BJ (cell line): ENCODE measurements at regions not wholly inside any gene's neighbourhood (a gene's known extent, or its start where the extent isn't known, plus 50 kb on each side); places are given as distances from the start of the nearest gene placed in this dataset.

Experiments
- CTCF ChIA-PET: fragments of 350-600 bp; formaldehyde crosslinking; extraction: SDS; loops from one replicate; lab custom pipeline; 2021; ENCODE audit warnings: antibody characterized with exemption, inconsistent platforms; lab: Yijun Ruan, JAX
- POLR2A ChIA-PET: fragments of 300-600 bp; sonication (Branson Sonifier 250); formaldehyde crosslinking; extraction: SDS; loops from one replicate; lab custom pipeline; 2021; ENCODE audit warnings: antibody characterized with exemption; lab: Charles Lee
- DNase-seq: peaks from one replicate; pipeline ENCODE4 v3.0.0-alpha.2; 2011; ENCODE audit warnings: low read depth
- H3K27me3 ChIP-seq: 2 replicates; pipeline ENCODE4 v1.6.0; 2011; ENCODE audit warnings: low read length; ENCODE audit not compliant: control insufficient read depth, insufficient read depth
- H3K36me3 ChIP-seq: 2 replicates; pipeline ENCODE4 v1.5.1; 2011; ENCODE audit warnings: low read length; ENCODE audit not compliant: control insufficient read depth, insufficient read depth
- H3K4me3 ChIP-seq: 2 replicates; pipeline ENCODE4 v1.5.1; 2011; ENCODE audit warnings: low read depth, mild to moderate bottlenecking, control low read depth, low read length
- TF ChIP-seq, protein P1 (sequence below): IDR thresholded peaks from 2 replicates; pipeline ENCODE4 v1.5.1; 2011; ENCODE audit warnings: low read depth, mild to moderate bottlenecking, control low read depth, inconsistent platforms, low read length, moderate library complexity; ENCODE audit not compliant: insufficient read depth

DNA sequence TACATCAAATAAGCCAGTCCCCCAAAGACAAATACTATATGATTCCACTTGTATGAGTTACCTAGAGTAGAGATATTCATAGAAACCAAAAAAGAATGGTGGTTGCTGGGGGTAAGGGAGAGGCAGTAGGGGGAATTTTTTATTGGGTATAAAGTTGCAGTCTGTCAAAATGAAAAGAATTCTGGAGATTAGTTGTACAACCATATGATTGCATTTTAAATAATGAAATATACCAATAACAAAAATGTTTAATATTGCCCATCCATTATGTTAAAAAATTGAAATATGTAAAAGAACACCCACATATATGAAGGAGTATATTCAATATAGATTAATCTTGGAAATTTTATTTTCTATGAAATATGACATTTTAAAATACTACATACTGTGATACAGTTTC, 1383.5 kb downstream of the FSCB start:
- POLR2A ChIA-PET: no interaction called here
- DNase-seq: no peak

DNA sequence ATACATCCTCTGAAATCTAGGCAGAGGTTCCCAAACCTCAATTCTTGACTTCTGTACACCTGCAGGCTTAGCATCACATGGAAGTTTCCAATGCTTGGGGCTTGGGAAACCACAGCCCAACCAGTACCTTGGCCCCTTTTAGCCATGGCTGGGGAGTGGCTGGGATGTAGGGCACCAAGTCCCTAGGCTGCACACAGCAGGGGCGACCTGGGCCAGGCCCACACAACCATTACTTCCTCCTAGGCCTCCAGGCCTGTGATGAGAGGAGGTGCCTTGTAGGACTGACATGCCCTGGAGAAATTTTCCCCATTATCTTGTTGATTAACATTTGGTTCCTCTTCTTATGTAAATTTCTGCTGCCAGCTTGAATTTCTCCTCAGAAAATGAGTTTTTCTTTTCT, 1387.4 kb downstream of the FSCB start:
- no peaks in the 10 kb centered on the region for H3K36me3 ChIP-seq
- TF ChIP-seq, protein P1, sequence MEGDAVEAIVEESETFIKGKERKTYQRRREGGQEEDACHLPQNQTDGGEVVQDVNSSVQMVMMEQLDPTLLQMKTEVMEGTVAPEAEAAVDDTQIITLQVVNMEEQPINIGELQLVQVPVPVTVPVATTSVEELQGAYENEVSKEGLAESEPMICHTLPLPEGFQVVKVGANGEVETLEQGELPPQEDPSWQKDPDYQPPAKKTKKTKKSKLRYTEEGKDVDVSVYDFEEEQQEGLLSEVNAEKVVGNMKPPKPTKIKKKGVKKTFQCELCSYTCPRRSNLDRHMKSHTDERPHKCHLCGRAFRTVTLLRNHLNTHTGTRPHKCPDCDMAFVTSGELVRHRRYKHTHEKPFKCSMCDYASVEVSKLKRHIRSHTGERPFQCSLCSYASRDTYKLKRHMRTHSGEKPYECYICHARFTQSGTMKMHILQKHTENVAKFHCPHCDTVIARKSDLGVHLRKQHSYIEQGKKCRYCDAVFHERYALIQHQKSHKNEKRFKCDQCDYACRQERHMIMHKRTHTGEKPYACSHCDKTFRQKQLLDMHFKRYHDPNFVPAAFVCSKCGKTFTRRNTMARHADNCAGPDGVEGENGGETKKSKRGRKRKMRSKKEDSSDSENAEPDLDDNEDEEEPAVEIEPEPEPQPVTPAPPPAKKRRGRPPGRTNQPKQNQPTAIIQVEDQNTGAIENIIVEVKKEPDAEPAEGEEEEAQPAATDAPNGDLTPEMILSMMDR: no peak
- H3K27me3 ChIP-seq: no peaks in the 10 kb centered on the region
- ChIA-PET CTCF (no interaction called here), POLR2A (no interaction called here)
- DNase-seq: no peak
- no peak overlapping the region for H3K4me3 ChIP-seq

More for the DNA sequence above, 1383.5 kb downstream of the FSCB start:
- CTCF ChIA-PET: no interaction called here
- no peaks in the 10 kb centered on the region for H3K27me3 ChIP-seq
- H3K36me3 ChIP-seq: no peaks in the 10 kb centered on the region
- no peak overlapping the region for H3K4me3 ChIP-seq
- TF ChIP-seq, protein P1: no peak

DNA sequence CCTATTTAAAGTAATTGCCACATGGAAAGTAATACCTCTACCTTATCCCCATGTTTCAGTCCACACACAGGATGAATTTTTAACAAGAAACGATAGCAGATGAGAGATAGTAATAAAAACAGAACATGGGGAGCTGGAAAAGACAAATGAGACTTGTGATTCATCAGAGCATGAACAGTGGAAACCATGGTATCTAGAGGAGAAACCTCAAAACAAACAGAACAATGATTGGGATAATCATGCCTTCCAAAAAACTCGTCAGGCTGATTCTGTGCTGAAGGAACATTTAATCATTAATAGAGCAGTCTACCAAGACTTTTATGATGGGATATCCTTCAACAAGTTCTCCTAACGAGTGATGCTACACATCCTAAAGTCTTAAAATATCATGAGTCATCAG, 1390.7 kb downstream of the FSCB start:
- TF ChIP-seq, protein P1: no peak
- Histone ChIP-seq H3K27me3 (no peaks in the 10 kb centered on the region), H3K36me3 (no peaks in the 10 kb centered on the region), H3K4me3 (no peak overlapping the region)
- no peak for DNase-seq
- CTCF ChIA-PET: no interaction called here
- POLR2A ChIA-PET: no interaction called here

DNA sequence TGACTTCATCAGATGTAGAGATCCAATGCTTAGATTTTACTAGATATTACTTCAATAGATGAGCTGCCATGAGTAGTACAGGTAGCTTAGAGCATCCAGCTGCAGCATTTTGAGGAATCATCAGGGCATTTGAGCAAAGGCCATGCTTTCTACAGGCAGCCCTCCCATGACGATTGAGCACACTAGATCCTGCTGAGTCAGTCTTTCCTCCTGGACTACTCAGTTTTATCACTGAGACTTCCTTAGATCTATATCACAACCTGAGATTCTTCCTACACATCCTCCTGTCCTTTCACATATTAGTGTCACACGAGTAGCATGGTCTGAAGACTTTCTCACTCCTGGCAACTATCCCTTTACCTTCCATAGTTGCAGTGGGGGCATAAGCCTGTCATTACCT, 1401.8 kb downstream of the FSCB start:
- no peak for DNase-seq

DNA sequence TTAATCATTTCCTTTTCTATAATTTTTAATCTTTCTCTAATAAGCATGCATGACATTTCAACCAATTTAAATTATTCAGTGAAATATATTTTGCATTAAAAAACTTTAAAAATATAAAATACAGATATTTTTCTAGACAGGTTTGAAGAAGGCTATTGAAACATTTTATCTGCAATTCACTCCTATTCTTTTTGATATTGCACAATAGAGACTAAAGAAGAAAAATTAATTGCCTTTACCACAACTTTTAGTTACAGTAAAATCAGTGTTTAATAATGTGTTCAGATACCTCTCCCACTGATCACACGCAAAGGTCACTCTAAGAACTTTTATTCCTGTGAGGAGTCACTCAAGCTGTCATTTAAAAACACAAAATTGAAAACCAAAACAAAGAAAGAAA, 1416.7 kb downstream of the FSCB start:
- no peak overlapping the region for H3K4me3 ChIP-seq
- DNase-seq: no peak
- ChIA-PET POLR2A (no interaction called here), CTCF (no interaction called here)
- TF ChIP-seq, protein P1: no peak
- H3K27me3 ChIP-seq: no peaks in the 10 kb centered on the region
- H3K36me3 ChIP-seq: no peaks in the 10 kb centered on the region

More for the DNA sequence above, 1401.8 kb downstream of the FSCB start:
- POLR2A ChIA-PET: no interaction called here
- Histone ChIP-seq H3K36me3 (no peaks in the 10 kb centered on the region), H3K27me3 (no peaks in the 10 kb centered on the region), H3K4me3 (no peak overlapping the region)
- TF ChIP-seq, protein P1: no peak
- CTCF ChIA-PET: no interaction called here
